NCI-H446 treated with DMSO at 0.1 percent for 48 hours (cell line): ENCODE measurements at regions not wholly inside any gene's neighbourhood (a gene's known extent, or its start where the extent isn't known, plus 50 kb on each side); places are given as distances from the start of the nearest gene placed in this dataset.

Source experiments
- DNase-seq: peaks from one replicate; lab custom pipeline; 2025; lab: John Stamatoyannopoulos, UW

- no peak for DNase-seq
Observed at GRCh38 chr10:61356354-61356753, 96.8 kb downstream of the TMEM26 start.

- no peak for DNase-seq
Observed at GRCh38 chr10:61355211-61355610, 98.0 kb downstream of the TMEM26 start.

- no peak for DNase-seq
Observed at GRCh38 chr10:61354401-61354975, 98.7 kb downstream of the TMEM26 start.

GRCh38 chr10:61350794-61351193 lies 102.4 kb downstream of the TMEM26 start:
- DNase-seq: no peak

- no peak for DNase-seq
Observed at GRCh38 chr10:61350068-61350467, 103.1 kb downstream of the TMEM26 start.

- no peak for DNase-seq
Observed at GRCh38 chr10:61346796-61347413, 106.3 kb downstream of the TMEM26 start.

GRCh38 chr10:61343796-61344195 lies 109.4 kb downstream of the TMEM26 start:
- no peak for DNase-seq

GRCh38 chr10:61342858-61343572 lies 110.2 kb downstream of the TMEM26 start:
- no peak for DNase-seq

GRCh38 chr10:61341008-61341407 lies 112.2 kb downstream of the TMEM26 start:
- DNase-seq: no peak

- DNase-seq: peak; percentile 48
Observed at GRCh38 chr10:61338146-61338545, 115.0 kb downstream of the TMEM26 start.

- DNase-seq: peak; percentile 75
Observed at GRCh38 chr10:61337741-61338140, 115.4 kb downstream of the TMEM26 start.

- no peak for DNase-seq
Observed at GRCh38 chr10:61336831-61337230, 116.3 kb downstream of the TMEM26 start.

GRCh38 chr10:61335359-61335758 lies 117.8 kb downstream of the TMEM26 start:
- no peak for DNase-seq

- peak; percentile 65 for DNase-seq
Observed at GRCh38 chr10:61332581-61332980, 120.6 kb downstream of the TMEM26 start.

GRCh38 chr10:61330669-61331068 lies 122.5 kb downstream of the TMEM26 start:
- DNase-seq: no peak

- no peak for DNase-seq
Observed at GRCh38 chr10:61329854-61330253, 123.3 kb downstream of the TMEM26 start.

GRCh38 chr10:61325223-61325960 lies 127.8 kb downstream of the TMEM26 start:
- DNase-seq: no peak

GRCh38 chr10:61323726-61324125 lies 129.5 kb downstream of the TMEM26 start:
- no peak for DNase-seq

- DNase-seq: no peak
Observed at GRCh38 chr10:61321041-61321857, 131.9 kb downstream of the TMEM26 start.

GRCh38 chr10:61320257-61320587 lies 133.0 kb downstream of the TMEM26 start:
- DNase-seq: no peak

- DNase-seq: no peak
Observed at GRCh38 chr10:61319386-61320256, 133.6 kb downstream of the TMEM26 start.
